Thoracic aorta (tissue), 2 donors: ENCODE measurements at regions not wholly inside any gene's neighbourhood (a gene's known extent, or its start where the extent isn't known, plus 50 kb on each side); places are given as distances from the start of the nearest gene placed in this dataset.

Source experiments
- ATAC-seq: fragments of 150-250 bp; one replicate; pipeline ENCODE4 v1.8.0; 2017; ENCODE audit warnings: low read depth; ENCODE audit not compliant: insufficient number of reproducible peaks, low FRiP score
- DNase-seq: peaks from one replicate; pipeline ENCODE4 v3.0.0-alpha.2; 2020; ENCODE audit warnings: low spot score
- H3K27ac ChIP-seq, 2 donors: fragments of 200-600 bp; sonication (generic); 1 replicate in 1 of 2; 2 replicates in 1 of 2; pipeline ENCODE4 v1.5.1; 2016; ENCODE audit warnings: mild to moderate bottlenecking in 2 of 2, moderate library complexity in 2 of 2
- H3K27me3 ChIP-seq: fragments of 200-600 bp; sonication (generic); replicated peaks from 2 replicates; pipeline ENCODE4 v1.6.0; 2016; ENCODE audit warnings: mild to moderate bottlenecking; ENCODE audit not compliant: insufficient read depth
- H3K36me3 ChIP-seq: fragments of 200-600 bp; sonication (generic); one replicate; pipeline ENCODE4 v1.5.1; 2016
- H3K4me1 ChIP-seq, 2 donors: fragments of 200-600 bp; sonication (generic); 1 replicate in 1 of 2; 2 replicates in 1 of 2; pipeline versions ENCODE4 v1.5.1 to v1.6.0; 2016; ENCODE audit warnings: low read depth in 2 of 2, mild to moderate bottlenecking in 1 of 2; ENCODE audit not compliant: control insufficient read depth in 1 of 2
- H3K4me3 ChIP-seq: fragments of 200-600 bp; sonication (generic); 2 replicates; pipeline ENCODE4 v1.5.1; 2016; ENCODE audit warnings: mild to moderate bottlenecking
- H3K9me3 ChIP-seq: fragments of 200-600 bp; sonication (generic); 2 replicates; pipeline ENCODE4 v1.5.1; 2016
- CTCF ChIP-seq: fragments of 200-600 bp; sonication (generic); IDR thresholded peaks from one replicate; pipeline ENCODE4 v1.5.1; 2019; ENCODE audit warnings: antibody characterized with exemption

GRCh38 chr20:47878601-47879027 lies 93.3 kb upstream of the SULF2 start:
- no peak for DNase-seq
- Histone ChIP-seq H3K9me3 (no peaks in the 10 kb centered on the region), H3K4me3 (no peak overlapping the region), H3K27me3 (no peaks in the 10 kb centered on the region), H3K4me1 (no peaks in the 10 kb centered on the region), H3K27ac (no peak overlapping the region), H3K36me3 (no peaks in the 10 kb centered on the region)
- no peak for ATAC-seq
- TF ChIP-seq CTCF = no peak

GRCh38 chr20:47876311-47877088 lies 91.2 kb upstream of the SULF2 start:
- TF ChIP-seq CTCF = no peak
- Histone ChIP-seq H3K9me3 (no peaks in the 10 kb centered on the region), H3K27me3 (no peaks in the 10 kb centered on the region), H3K4me1 (no peaks in the 10 kb centered on the region), H3K27ac (no peak overlapping the region), H3K36me3 (no peaks in the 10 kb centered on the region), H3K4me3 (no peak overlapping the region)
- DNase-seq (no peak), ATAC-seq (no peak)

GRCh38 chr20:47875297-47876025 lies 90.2 kb upstream of the SULF2 start:
- no peaks in the 10 kb centered on the region for H3K27me3 ChIP-seq
- no peaks in the 10 kb centered on the region for H3K9me3 ChIP-seq
- H3K4me3 ChIP-seq = no peak overlapping the region
- no peak for TF ChIP-seq CTCF
- DNase-seq (no peak), ATAC-seq (no peak)
- no peaks in the 10 kb centered on the region for H3K4me1 ChIP-seq
- H3K36me3 ChIP-seq = no peaks in the 10 kb centered on the region
- H3K27ac ChIP-seq = no peak overlapping the region

GRCh38 chr20:47872341-47872740 lies 87.1 kb upstream of the SULF2 start:
- TF ChIP-seq CTCF = no peak
- Histone ChIP-seq H3K4me3 (no peak overlapping the region), H3K4me1 (no peaks in the 10 kb centered on the region), H3K9me3 (no peaks in the 10 kb centered on the region), H3K27ac (no peak overlapping the region), H3K36me3 (no peaks in the 10 kb centered on the region), H3K27me3 (no peaks in the 10 kb centered on the region)
- ATAC-seq = no peak
- DNase-seq = no peak

- H3K4me1 ChIP-seq = no peaks in the 10 kb centered on the region
- ATAC-seq (no peak), DNase-seq (no peak)
- TF ChIP-seq CTCF = no peak
- H3K27ac ChIP-seq = no peak overlapping the region
- no peaks in the 10 kb centered on the region for H3K36me3 ChIP-seq
- H3K4me3 ChIP-seq = no peak overlapping the region
- no peaks in the 10 kb centered on the region for H3K27me3 ChIP-seq
- H3K9me3 ChIP-seq = no peaks in the 10 kb centered on the region
Measured at GRCh38 chr20:47870475-47870874, 85.2 kb upstream of the SULF2 start.
